Neural crest cell (in vitro differentiated cells): ENCODE measurements at regions not wholly inside any gene's neighbourhood (a gene's known extent, or its start where the extent isn't known, plus 50 kb on each side); places are given as distances from the start of the nearest gene placed in this dataset.

ENCODE experiments used
- DNase-seq: peaks from one replicate; pipeline ENCODE4 v3.0.0; 2021; ENCODE audit warnings: low read depth, mixed read lengths, low spot score
- H3K27ac Mint-ChIP-seq: one replicate; pipeline ENCODE4 v1.8.0; 2021; ENCODE audit warnings: mild to moderate bottlenecking, mixed read lengths; ENCODE audit not compliant: unreplicated experiment
- H3K27me3 Mint-ChIP-seq: 2 replicates; pipeline ENCODE4 v1.8.0; 2021; ENCODE audit warnings: low read depth, mild to moderate bottlenecking, mixed read lengths
- H3K36me3 Mint-ChIP-seq: 2 replicates; pipeline ENCODE4 v1.8.0; 2021; ENCODE audit warnings: low read depth, mild to moderate bottlenecking, mixed read lengths
- H3K4me1 Mint-ChIP-seq: 2 replicates; pipeline ENCODE4 v1.8.0; 2021; ENCODE audit warnings: mixed read lengths
- H3K4me3 Mint-ChIP-seq: one replicate; pipeline ENCODE4 v1.8.0; 2021; ENCODE audit warnings: mild to moderate bottlenecking, mixed read lengths
- H3K9me3 Mint-ChIP-seq: 2 replicates; pipeline ENCODE4 v1.8.0; 2021; ENCODE audit warnings: mixed read lengths
- TF ChIP-seq, protein P1 (sequence below): fragments of 200-600 bp; sonication (generic); conservative IDR thresholded peaks from 2 replicates; pipeline ENCODE4 v1.5.0; 2021; ENCODE audit warnings: antibody characterized with exemption, mild to moderate bottlenecking

DNA sequence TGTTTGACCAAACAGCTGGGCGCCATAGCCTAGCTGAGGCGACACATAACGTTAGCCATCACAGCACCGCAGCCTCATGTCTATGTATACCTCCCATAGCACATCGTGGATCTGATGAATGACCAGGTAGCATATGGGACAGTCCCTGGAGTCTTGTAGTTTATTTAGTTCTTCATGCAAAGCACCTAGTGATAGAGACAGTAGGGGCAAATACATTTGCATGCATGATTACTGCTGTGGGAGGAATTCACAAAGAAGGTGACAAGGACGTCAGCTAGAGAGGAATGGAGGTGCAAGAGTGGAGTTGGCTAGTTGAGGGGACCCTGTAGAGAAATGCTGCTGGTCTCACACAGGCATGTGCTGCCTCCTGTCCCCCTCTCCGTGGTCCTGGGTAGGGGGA is 478.9 kb upstream of the HS6ST1 start:
- DNase-seq, result no peak
- no peaks in the 10 kb centered on the region for H3K36me3 Mint-ChIP-seq
- no peak overlapping the region for H3K4me3 Mint-ChIP-seq
- no peak overlapping the region for H3K27ac Mint-ChIP-seq
- H3K4me1 Mint-ChIP-seq, result no peaks in the 10 kb centered on the region
- H3K27me3 Mint-ChIP-seq, result no peaks in the 10 kb centered on the region
- H3K9me3 Mint-ChIP-seq, result no peaks in the 10 kb centered on the region
- TF ChIP-seq, protein P1, sequence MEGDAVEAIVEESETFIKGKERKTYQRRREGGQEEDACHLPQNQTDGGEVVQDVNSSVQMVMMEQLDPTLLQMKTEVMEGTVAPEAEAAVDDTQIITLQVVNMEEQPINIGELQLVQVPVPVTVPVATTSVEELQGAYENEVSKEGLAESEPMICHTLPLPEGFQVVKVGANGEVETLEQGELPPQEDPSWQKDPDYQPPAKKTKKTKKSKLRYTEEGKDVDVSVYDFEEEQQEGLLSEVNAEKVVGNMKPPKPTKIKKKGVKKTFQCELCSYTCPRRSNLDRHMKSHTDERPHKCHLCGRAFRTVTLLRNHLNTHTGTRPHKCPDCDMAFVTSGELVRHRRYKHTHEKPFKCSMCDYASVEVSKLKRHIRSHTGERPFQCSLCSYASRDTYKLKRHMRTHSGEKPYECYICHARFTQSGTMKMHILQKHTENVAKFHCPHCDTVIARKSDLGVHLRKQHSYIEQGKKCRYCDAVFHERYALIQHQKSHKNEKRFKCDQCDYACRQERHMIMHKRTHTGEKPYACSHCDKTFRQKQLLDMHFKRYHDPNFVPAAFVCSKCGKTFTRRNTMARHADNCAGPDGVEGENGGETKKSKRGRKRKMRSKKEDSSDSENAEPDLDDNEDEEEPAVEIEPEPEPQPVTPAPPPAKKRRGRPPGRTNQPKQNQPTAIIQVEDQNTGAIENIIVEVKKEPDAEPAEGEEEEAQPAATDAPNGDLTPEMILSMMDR, result no peak

DNA sequence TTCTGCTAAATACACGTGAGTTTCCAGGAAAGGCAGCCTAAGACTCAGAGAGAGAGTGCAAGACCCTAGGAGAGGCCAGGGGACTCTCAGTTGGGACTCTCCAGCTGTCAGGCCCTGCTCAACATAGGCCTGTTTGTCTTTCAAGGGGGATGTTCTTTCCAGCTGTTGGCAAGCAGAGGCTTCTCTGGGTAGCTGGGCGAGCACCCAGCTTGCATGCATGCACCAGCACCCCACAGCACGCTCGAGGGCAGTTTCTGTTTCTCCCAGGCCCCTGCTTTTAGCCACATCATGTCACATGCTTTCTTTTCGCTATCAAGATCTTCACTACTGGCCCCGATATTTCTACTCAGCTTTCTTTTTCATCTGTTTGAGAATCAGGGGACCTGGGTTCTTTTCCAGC is 479.3 kb upstream of the HS6ST1 start:
- TF ChIP-seq, protein P1, result no peak
- no peaks in the 10 kb centered on the region for H3K36me3 Mint-ChIP-seq
- no peaks in the 10 kb centered on the region for H3K4me1 Mint-ChIP-seq
- H3K9me3 Mint-ChIP-seq, result no peaks in the 10 kb centered on the region
- no peak overlapping the region for H3K4me3 Mint-ChIP-seq
- H3K27ac Mint-ChIP-seq, result no peak overlapping the region
- no peaks in the 10 kb centered on the region for H3K27me3 Mint-ChIP-seq
- DNase-seq, result no peak

DNA sequence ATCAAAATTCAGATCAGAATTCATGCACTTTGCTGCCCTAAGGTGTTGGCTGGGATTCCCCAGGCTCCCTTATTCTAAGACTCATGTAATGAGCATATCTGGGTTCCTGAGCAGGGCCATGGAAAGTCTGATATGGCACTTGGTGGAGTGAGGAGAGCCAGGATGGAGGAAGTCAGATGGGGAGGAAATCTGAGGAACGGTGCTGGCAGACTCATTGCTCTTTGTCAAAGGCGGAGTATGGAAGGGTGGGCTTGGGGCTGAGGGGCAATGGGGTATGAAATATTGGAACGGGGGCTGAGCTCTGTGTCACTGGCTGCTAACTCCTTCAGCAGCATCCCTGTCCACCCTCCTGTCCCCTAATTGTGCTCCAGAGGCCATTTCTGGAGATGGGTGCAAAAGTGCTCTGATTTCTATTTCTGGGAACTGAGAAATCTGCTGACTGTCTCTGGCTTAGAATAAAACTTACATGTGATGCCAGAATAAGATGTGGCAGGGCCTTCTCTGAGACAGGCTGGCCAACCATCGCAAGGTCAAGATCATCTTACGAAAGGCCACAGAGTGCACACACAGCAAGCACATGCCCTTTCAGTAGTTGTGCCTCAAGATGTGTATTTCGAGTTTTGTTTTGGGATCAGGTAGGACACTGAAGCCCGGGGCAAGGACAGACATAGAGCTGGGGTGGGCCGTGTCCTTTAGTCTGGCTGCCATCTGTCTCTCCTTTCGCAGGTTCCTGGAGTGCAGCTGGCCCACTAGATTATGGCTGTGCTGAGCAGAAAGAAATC is 480.0 kb upstream of the HS6ST1 start:
- TF ChIP-seq, protein P1, result no peak

DNA sequence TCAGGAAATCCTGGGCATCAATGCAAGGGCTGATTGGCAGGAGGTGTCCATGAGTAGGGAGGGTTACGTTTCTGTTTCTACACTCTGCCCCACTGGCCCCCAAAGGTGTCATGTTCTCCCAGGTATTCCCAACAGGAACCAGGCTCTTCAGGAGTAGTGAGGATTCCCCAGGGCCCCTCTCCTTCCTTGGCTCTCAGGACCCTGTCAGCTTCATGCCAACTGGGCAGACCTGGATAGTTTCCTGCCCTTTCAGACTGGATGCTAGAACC is 480.6 kb upstream of the HS6ST1 start:
- Mint-ChIP-seq H3K9me3 (no peaks in the 10 kb centered on the region), H3K27me3 (no peaks in the 10 kb centered on the region), H3K27ac (peak overlapping the region; percentile 64), H3K36me3 (no peaks in the 10 kb centered on the region), H3K4me3 (no peak overlapping the region), H3K4me1 (no peaks in the 10 kb centered on the region)
- DNase-seq, result no peak
- TF ChIP-seq, protein P1, result no peak

More for the DNA sequence above, 480.0 kb upstream of the HS6ST1 start:
- no peaks in the 10 kb centered on the region for H3K27me3 Mint-ChIP-seq
- no peak overlapping the region for H3K27ac Mint-ChIP-seq
- H3K4me3 Mint-ChIP-seq, result no peak overlapping the region
- no peak for DNase-seq
- no peaks in the 10 kb centered on the region for H3K36me3 Mint-ChIP-seq
- H3K9me3 Mint-ChIP-seq, result no peaks in the 10 kb centered on the region
- H3K4me1 Mint-ChIP-seq, result no peaks in the 10 kb centered on the region

DNA sequence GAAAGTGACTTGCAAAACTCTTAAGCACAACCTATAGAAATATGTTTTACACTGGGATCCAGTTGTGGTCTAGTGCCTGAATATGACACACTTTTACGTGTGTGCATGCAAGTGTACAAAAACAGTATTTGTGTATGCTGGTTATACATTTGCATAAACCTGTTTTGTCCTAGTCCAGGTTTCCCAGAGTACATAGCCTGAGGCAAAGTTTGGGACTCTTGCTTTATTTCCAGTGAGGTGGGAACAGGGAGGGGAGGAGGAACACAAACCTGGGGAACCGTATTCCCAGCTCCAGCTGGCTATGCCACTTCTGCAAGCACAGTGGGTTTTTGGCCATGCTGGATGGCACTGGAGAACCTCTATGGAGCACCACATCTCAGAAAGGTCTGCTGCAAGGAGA is 481.1 kb upstream of the HS6ST1 start:
- TF ChIP-seq, protein P1, result no peak
- Mint-ChIP-seq H3K9me3 (no peaks in the 10 kb centered on the region), H3K4me3 (no peak overlapping the region), H3K27ac (no peak overlapping the region), H3K36me3 (no peaks in the 10 kb centered on the region), H3K4me1 (no peaks in the 10 kb centered on the region), H3K27me3 (no peaks in the 10 kb centered on the region)
- no peak for DNase-seq
